ENCODE measurements at regions not wholly inside any gene's neighbourhood (a gene's known extent, or its start where the extent isn't known, plus 50 kb on each side); places are given as distances from the start of the nearest gene placed in this dataset.

GRCh38 chr2:108154366-108155061, 85.3 kb upstream of the SULT1C3 start:
- TF ChIP-seq CTCF (conservative IDR thresholded peaks at IDR 0.05) = no peak
- Histone ChIP-seq H2BK20ac (ENCODE audit: low read depth, low read length, poor library complexity, severe bottlenecking) (no peak overlapping the region), H3K18ac (ENCODE audit: insufficient read length, low read depth, low read length) (no peak overlapping the region), H3K23ac (ENCODE audit: insufficient read length, low read depth, low read length) (no peak overlapping the region), H4K8ac (replicated peaks; ENCODE audit: insufficient read length, low read depth, low read length) (no peak overlapping the region), H3K79me2 (ENCODE audit: insufficient read depth, low read length) (no peaks in the 10 kb centered on the region), H2BK12ac (ENCODE audit: insufficient read length, low read depth, low read length) (no peak overlapping the region), H3K4me2 (ENCODE audit: insufficient read depth, insufficient read length, low read length) (no peak overlapping the region), H3K4ac (ENCODE audit: low read depth, low read length) (no peak overlapping the region), H2BK15ac (ENCODE audit: low read depth, low read length) (no peak overlapping the region), H2BK5ac (ENCODE audit: insufficient read length, low read length) (no peak overlapping the region), H2AK5ac (ENCODE audit: insufficient read length, low read length) (no peak overlapping the region), H2BK120ac (ENCODE audit: low read depth, low read length, poor library complexity, severe bottlenecking) (no peak overlapping the region), H3K56ac (ENCODE audit: insufficient read length, low read depth, low read length) (no peak overlapping the region), H4K91ac (ENCODE audit: insufficient read length, low read depth, low read length) (no peak overlapping the region), H3K4me1 (ENCODE audit: insufficient read depth, low read length) (no peaks in the 10 kb centered on the region), H3K9ac (ENCODE audit: extremely low read depth, insufficient read length, low read length) (no peak overlapping the region), H4K20me1 (ENCODE audit: control insufficient read depth, insufficient read depth, insufficient read length) (no peaks in the 10 kb centered on the region), H2AFZ (ENCODE audit: low read length) (no peak overlapping the region), H3K9me3 (ENCODE audit: control insufficient read depth, low read depth, low read length) (no peaks in the 10 kb centered on the region), H3K23me2 (ENCODE audit: insufficient read length, low read depth, low read length, poor library complexity, severe bottlenecking) (no peaks in the 10 kb centered on the region), H4K5ac (ENCODE audit: insufficient read length, low read depth, low read length) (no peak overlapping the region), H3K79me1 (ENCODE audit: insufficient read depth, low read depth, low read length, poor library complexity, severe bottlenecking) (no peaks in the 10 kb centered on the region), H3T11ph (ENCODE audit: low read length) (no peak overlapping the region), H3K27me3 (ENCODE audit: insufficient read depth, low read length) (no peaks in the 10 kb centered on the region), H3K27ac (ENCODE audit: insufficient read length, low read depth, low read length) (no peak overlapping the region), H3K14ac (ENCODE audit: insufficient read depth, low read length) (no peak overlapping the region)
- no peaks in the 10 kb centered on the region for H3K27me3 Mint-ChIP-seq (ENCODE audit: low read depth)
- H3K27ac Mint-ChIP-seq = no peak overlapping the region
- H3K36me3 Mint-ChIP-seq (ENCODE audit: insufficient read depth in 1 of 3, low read depth in 3 of 3) = no peaks in the 10 kb centered on the region
- H3K4me3 Mint-ChIP-seq = no peak overlapping the region
- no peak for DNase-seq
- WGBS (ENCODE audit: extremely low coverage, insufficient read length, low lambda C conversion rate) = no CpG with 5 or more reads among the region's 6 CpGs
- H3K9me3 Mint-ChIP-seq = no peaks in the 10 kb centered on the region
- peaks cover 2 to 3% of the 10 kb centered on the region in 2 experiments; a peak in 1 of 4 replicates for H3K4me1 Mint-ChIP-seq
